ENCODE measurements at regions not wholly inside any gene's neighbourhood (a gene's known extent, or its start where the extent isn't known, plus 50 kb on each side); places are given as distances from the start of the nearest gene placed in this dataset.

- no peak for TF ChIP-seq HDGF (IDR thresholded peaks at IDR 0.05)
- no peak for TF ChIP-seq ZNF274 (IDR thresholded peaks at IDR 0.05; ENCODE audit: insufficient read depth, insufficient read length)
- TF ChIP-seq BHLHE40 (IDR thresholded peaks at IDR 0.05; ENCODE audit: borderline replicate concordance in 1 of 2, low read depth in 2 of 2, low read length in 1 of 2), result peak in 1 of 2 experiments; percentile 10; a peak in 1 of 4 replicates
- TF ChIP-seq GABPA (IDR thresholded peaks at IDR 0.05; ENCODE audit: low read depth), result no peak
- TF ChIP-seq SMC3 (IDR thresholded peaks at IDR 0.05; ENCODE audit: borderline replicate concordance, low read length), result peak; percentile 49; the same call in 1 of the 2 replicates
- TF ChIP-seq KLF5 (IDR thresholded peaks at IDR 0.05; ENCODE audit: partially characterized antibody), result no peak
- TF ChIP-seq SREBF2 (IDR thresholded peaks at IDR 0.05; ENCODE audit: low read length), result no peak
- TF ChIP-seq CHD4 (IDR thresholded peaks at IDR 0.05), result no peak
- TF ChIP-seq IRF5 (IDR thresholded peaks at IDR 0.05; ENCODE audit: borderline replicate concordance), result no peak
- TF ChIP-seq CREB1 (IDR thresholded peaks at IDR 0.05; ENCODE audit: low read depth), result no peak
- no peak for TF ChIP-seq ELK1 (IDR thresholded peaks at IDR 0.05; ENCODE audit: low read depth, low read length)
- TF ChIP-seq IKZF2 (IDR thresholded peaks at IDR 0.05), result no peak
- no peak for TF ChIP-seq IRF4 (IDR thresholded peaks at IDR 0.05; ENCODE audit: low read depth, low read length)
- no peak for TF ChIP-seq SIN3A (IDR thresholded peaks at IDR 0.05; ENCODE audit: low read depth, low read length)
- no peak for TF ChIP-seq TARDBP (IDR thresholded peaks at IDR 0.05; ENCODE audit: borderline replicate concordance)
- no peak for TF ChIP-seq E4F1 (IDR thresholded peaks at IDR 0.05; ENCODE audit: borderline replicate concordance, partially characterized antibody)
- no peak for TF ChIP-seq CUX1 (IDR thresholded peaks at IDR 0.05; ENCODE audit: insufficient replicate concordance, low read depth, low read length)
- no peak for TF ChIP-seq POU2F2 (IDR thresholded peaks at IDR 0.05; ENCODE audit: borderline replicate concordance, low read depth, low read length)
- TF ChIP-seq RBBP5 (conservative IDR thresholded peaks at IDR 0.05), result no peak
- no peak for TF ChIP-seq NBN (IDR thresholded peaks at IDR 0.05)
Measured at GRCh38 chr4:79576429-79576753, 168.4 kb upstream of the GK2 start (continued).
